HCT116 (cell line): ENCODE measurements at regions not wholly inside any gene's neighbourhood (a gene's known extent, or its start where the extent isn't known, plus 50 kb on each side); places are given as distances from the start of the nearest gene placed in this dataset.

Experiments
- ATAC-seq: fragments of 200-7000 bp; cut with Tn5 transposase; 2 replicates; pipeline ENCODE4 v1.9.1; 2020; ENCODE audit warnings: mild to moderate bottlenecking, moderate library complexity
- BruUV-seq: library from RNA; stranded (reverse); fragments of 400-500 nt; replicated peaks from 2 replicates; lab custom pipeline; 2021; lab: Mats Ljungman, UMichigan
- CTCF ChIA-PET: fragments of 300-600 bp; sonication (Branson Sonifier 250); formaldehyde crosslinking; loops from one replicate; lab custom pipeline; 2021; ENCODE audit warnings: antibody characterized with exemption; lab: Charles Lee
- POLR2A ChIA-PET: fragments of 300-600, 350-600 bp; sonication (Branson Sonifier 250); formaldehyde crosslinking; loops from one replicate; lab custom pipeline; 2021; ENCODE audit warnings: antibody characterized with exemption; lab: Charles Lee
- RAD21 ChIA-PET, 2 experiments: fragments of 300-600 bp; sonication (Branson Sonifier 250); formaldehyde crosslinking; loops; one replicate each; lab custom pipeline; 2023; ENCODE audit warnings: low total read pairs in 2 of 2; ENCODE audit not compliant: uncharacterized antibody in 2 of 2, unreplicated experiment in 2 of 2, low non-redundant PET in 1 of 2; lab: Charles Lee
- DNase-seq: peaks from one replicate; pipeline ENCODE4 v3.0.0-alpha.2; 2010; ENCODE audit warnings: low read depth, low spot score
- H2AFZ ChIP-seq: fragments of 200-600 bp; shearing (Covaris generic), sonication (generic); 2 replicates; pipeline ENCODE4 v1.6.1; 2017; ENCODE audit warnings: low read depth, mixed run types, mixed read lengths, antibody characterized with exemption, low read length; ENCODE audit not compliant: poor library complexity, severe bottlenecking
- H3K27ac ChIP-seq: 2 replicates; pipeline ENCODE4 v1.5.1; 2012; ENCODE audit warnings: low read depth, low read length
- H3K27me3 ChIP-seq: fragments of 200-600 bp; sonication (generic); 2 replicates; pipeline ENCODE4 v1.6.1; 2016; ENCODE audit warnings: mixed run types, low read length, mixed read lengths; ENCODE audit not compliant: insufficient read depth
- H3K36me3 ChIP-seq, 2 experiments: fragments of 200-500 bp in 1 of 2; fragments of 200-600 bp in 1 of 2; sonication (Bioruptor generic) in 1 of 2; sonication (generic) in 1 of 2; 2 replicates each; pipeline versions ENCODE4 v1.5.1 to v1.6.1; 2014 to 2016; ENCODE audit warnings: low read length in 2 of 2, inconsistent platforms in 1 of 2, mixed read lengths in 1 of 2, mixed run types in 1 of 2; ENCODE audit not compliant: insufficient read depth in 2 of 2, control insufficient read depth in 1 of 2
- H3K4me1 ChIP-seq, 2 experiments: fragments of 200-600 bp in 1 of 2; sonication (generic) in 1 of 2; 2 replicates each; pipeline versions ENCODE4 v1.5.1 to v1.6.1; 2012 to 2017; ENCODE audit warnings: low read length in 2 of 2, inconsistent platforms in 1 of 2, mild to moderate bottlenecking in 1 of 2, mixed read lengths in 1 of 2, mixed run types in 1 of 2, moderate library complexity in 1 of 2; ENCODE audit not compliant: insufficient read depth in 2 of 2, control insufficient read depth in 1 of 2
- H3K4me2 ChIP-seq: fragments of 200-600 bp; sonication (generic); 2 replicates; pipeline ENCODE4 v1.6.1; 2017; ENCODE audit warnings: mixed run types, low read length, mixed read lengths
- H3K4me3 ChIP-seq, 2 experiments: fragments of 200-600 bp in 1 of 2; sonication (generic) in 1 of 2; replicated peaks in 1 of 2; 2 replicates each; pipeline ENCODE4 v1.5.1; 2011 to 2016; ENCODE audit warnings: low read length in 2 of 2, control low read depth in 1 of 2, low read depth in 1 of 2, mild to moderate bottlenecking in 1 of 2, mixed read lengths in 1 of 2, mixed run types in 1 of 2
- H3K79me2 ChIP-seq: fragments of 200-600 bp; sonication (generic); 2 replicates; pipeline ENCODE4 v1.6.1; 2017; ENCODE audit warnings: mild to moderate bottlenecking, mixed run types, low read length, moderate library complexity, mixed read lengths; ENCODE audit not compliant: insufficient read depth
- H3K9ac ChIP-seq: fragments of 200-600 bp; sonication (generic); 2 replicates; pipeline ENCODE4 v1.6.1; 2016; ENCODE audit warnings: low read length, mixed read lengths
- H3K9me2 ChIP-seq: fragments of 200-600 bp; sonication (generic), shearing (Covaris generic); 2 replicates; pipeline ENCODE4 v1.6.1; 2017; ENCODE audit warnings: mixed run types, mild to moderate bottlenecking, moderate library complexity; ENCODE audit not compliant: insufficient read depth
- H3K9me3 ChIP-seq, 2 experiments: fragments of 200-500 bp in 1 of 2; fragments of 200-600 bp in 1 of 2; sonication (Bioruptor generic) in 1 of 2; sonication (generic) in 1 of 2; 2 replicates each; pipeline ENCODE4 v1.6.1; 2014 to 2017; ENCODE audit warnings: low read length in 2 of 2, mixed read lengths in 2 of 2, inconsistent platforms in 1 of 2, low read depth in 1 of 2, mild to moderate bottlenecking in 1 of 2, mixed run types in 1 of 2, moderate library complexity in 1 of 2; ENCODE audit not compliant: control insufficient read depth in 1 of 2, insufficient read depth in 1 of 2
- H4K20me1 ChIP-seq: fragments of 200-600 bp; sonication (generic), shearing (Covaris generic); 2 replicates; pipeline ENCODE4 v1.6.1; 2017; ENCODE audit warnings: mixed run types, mild to moderate bottlenecking, moderate library complexity; ENCODE audit not compliant: insufficient read depth
- RAD21 ChIP-seq: IDR thresholded peaks from 2 replicates; pipeline ENCODE4 v1.6.1; 2012; ENCODE audit warnings: low read depth, mild to moderate bottlenecking
- intact Hi-C: fragments of 100-400 bp; cut with micrococcal nuclease; formaldehyde crosslinking; loops from 2 replicates; pipeline ENCODE4 v1.10.0; 2022
- TF ChIP-seq, protein P1 (sequence below): IDR thresholded peaks from 2 replicates; pipeline ENCODE4 v1.6.1; 2012
- TF ChIP-seq, protein P2 (sequence below), 3 experiments: fragments of 200-600 bp in 1 of 3; sonication (generic) in 1 of 3; IDR thresholded peaks in 2 of 3; conservative IDR thresholded peaks in 1 of 3; 2 replicates each; pipeline ENCODE4 v1.5.1; 2012 to 2017; ENCODE audit warnings: low read depth in 2 of 3, low read length in 2 of 3, antibody characterized with exemption in 1 of 3, borderline replicate concordance in 1 of 3, control low read depth in 1 of 3, mild to moderate bottlenecking in 1 of 3, mixed read lengths in 1 of 3, mixed run types in 1 of 3, moderate library complexity in 1 of 3; ENCODE audit not compliant: insufficient read depth in 1 of 3

GRCh38 chr12:102543494-102544485 is 63.4 kb upstream of the IGF1 start:
- no peak overlapping the region for H3K4me3 ChIP-seq
- H3K79me2 ChIP-seq: no peaks in the 10 kb centered on the region
- ChIA-PET RAD21 (no interaction called here), POLR2A (no interaction called here), CTCF (interaction anchor here (0.6 kb wide), 1 partner anchor 267 kb away, joined by 3 read pairs; no protein-coding TSS in a partner anchor)
- H3K9ac ChIP-seq: no peak overlapping the region
- no peaks in the 10 kb centered on the region for H3K9me2 ChIP-seq
- ATAC-seq: peak; percentile 68
- peaks cover 0 to 8% of the 10 kb centered on the region in 2 experiments; a peak in 1 of 4 replicates for H3K4me1 ChIP-seq
- no peaks in the 10 kb centered on the region for H3K36me3 ChIP-seq
- no TSS peak for BruUV-seq
- intact Hi-C loops: no loop called here
- no peak for DNase-seq
- no peak overlapping the region for H3K27ac ChIP-seq
- H2AFZ ChIP-seq: no peak overlapping the region
- TF ChIP-seq, protein P1, sequence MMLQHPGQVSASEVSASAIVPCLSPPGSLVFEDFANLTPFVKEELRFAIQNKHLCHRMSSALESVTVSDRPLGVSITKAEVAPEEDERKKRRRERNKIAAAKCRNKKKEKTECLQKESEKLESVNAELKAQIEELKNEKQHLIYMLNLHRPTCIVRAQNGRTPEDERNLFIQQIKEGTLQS: no peak
- TF ChIP-seq, protein P2, sequence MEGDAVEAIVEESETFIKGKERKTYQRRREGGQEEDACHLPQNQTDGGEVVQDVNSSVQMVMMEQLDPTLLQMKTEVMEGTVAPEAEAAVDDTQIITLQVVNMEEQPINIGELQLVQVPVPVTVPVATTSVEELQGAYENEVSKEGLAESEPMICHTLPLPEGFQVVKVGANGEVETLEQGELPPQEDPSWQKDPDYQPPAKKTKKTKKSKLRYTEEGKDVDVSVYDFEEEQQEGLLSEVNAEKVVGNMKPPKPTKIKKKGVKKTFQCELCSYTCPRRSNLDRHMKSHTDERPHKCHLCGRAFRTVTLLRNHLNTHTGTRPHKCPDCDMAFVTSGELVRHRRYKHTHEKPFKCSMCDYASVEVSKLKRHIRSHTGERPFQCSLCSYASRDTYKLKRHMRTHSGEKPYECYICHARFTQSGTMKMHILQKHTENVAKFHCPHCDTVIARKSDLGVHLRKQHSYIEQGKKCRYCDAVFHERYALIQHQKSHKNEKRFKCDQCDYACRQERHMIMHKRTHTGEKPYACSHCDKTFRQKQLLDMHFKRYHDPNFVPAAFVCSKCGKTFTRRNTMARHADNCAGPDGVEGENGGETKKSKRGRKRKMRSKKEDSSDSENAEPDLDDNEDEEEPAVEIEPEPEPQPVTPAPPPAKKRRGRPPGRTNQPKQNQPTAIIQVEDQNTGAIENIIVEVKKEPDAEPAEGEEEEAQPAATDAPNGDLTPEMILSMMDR (IDR thresholded peaks at IDR 0.05 in 2 of 3, conservative IDR thresholded peaks at IDR 0.05 in 1 of 3; ENCODE audit: borderline replicate concordance in 1 of 3, insufficient read depth in 1 of 3, low read depth in 2 of 3, low read length in 2 of 3): peak; percentile 15 to 45 (median 40); a peak in 3 of 6 replicates
- TF ChIP-seq RAD21: peak; percentile 45
- H3K9me3 ChIP-seq: no peaks in the 10 kb centered on the region
- H3K4me2 ChIP-seq: no peak overlapping the region
- H4K20me1 ChIP-seq: no peaks in the 10 kb centered on the region
- peaks cover 6% of the 10 kb centered on the region; the same call in 1 of the 2 replicates for H3K27me3 ChIP-seq
